ENCODE measurements at regions not wholly inside any gene's neighbourhood (a gene's known extent, or its start where the extent isn't known, plus 50 kb on each side); places are given as distances from the start of the nearest gene placed in this dataset.

DNA sequence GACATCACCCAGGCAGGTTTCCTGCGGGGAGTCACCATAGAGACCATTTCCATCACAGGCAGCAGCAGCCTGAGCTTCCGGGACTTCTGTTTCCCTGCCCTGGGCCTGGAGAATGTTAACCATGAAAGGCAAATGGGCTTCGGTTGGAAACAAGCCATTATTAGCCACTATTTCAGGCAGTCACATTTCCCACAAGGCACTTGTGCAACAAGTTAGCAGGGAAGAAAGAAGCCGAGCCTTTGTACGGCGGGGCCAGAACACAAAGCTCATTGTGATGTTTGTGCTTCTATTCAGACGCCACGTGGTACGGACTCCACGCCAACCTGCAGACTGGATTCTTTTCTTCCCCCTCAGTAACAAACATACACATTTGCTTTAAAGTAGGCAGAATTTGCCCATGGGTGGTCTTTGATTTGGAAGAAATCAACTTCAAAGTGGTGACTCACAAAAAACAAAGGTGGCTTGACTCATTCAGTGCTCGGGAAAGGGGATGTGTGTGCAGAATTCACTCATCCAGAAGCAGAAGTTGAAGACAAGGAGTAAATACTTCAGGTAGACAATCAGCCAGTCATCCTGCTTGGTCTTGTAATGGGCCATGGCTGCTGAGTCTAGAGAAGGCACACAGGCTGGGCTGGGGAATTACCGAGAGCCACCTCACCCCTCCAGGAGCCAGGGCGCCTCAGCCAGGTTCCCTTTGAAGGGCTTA lies 154.2 kb upstream of the PRMT8 start:
- DNase-seq = no peak

- no peak for DNase-seq
Measured at GRCh38 chr12:3337944-3338343, 153.1 kb upstream of the PRMT8 start.

GRCh38 chr12:3339221-3339620 lies 151.8 kb upstream of the PRMT8 start:
- no peak for DNase-seq

GRCh38 chr12:3341594-3341993 lies 149.4 kb upstream of the PRMT8 start:
- peak in 1 of 2 experiments; percentile 31 for DNase-seq

- peak in 1 of 2 experiments; percentile 31 for DNase-seq
Measured at GRCh38 chr12:3342051-3342450, 149.0 kb upstream of the PRMT8 start.

DNA sequence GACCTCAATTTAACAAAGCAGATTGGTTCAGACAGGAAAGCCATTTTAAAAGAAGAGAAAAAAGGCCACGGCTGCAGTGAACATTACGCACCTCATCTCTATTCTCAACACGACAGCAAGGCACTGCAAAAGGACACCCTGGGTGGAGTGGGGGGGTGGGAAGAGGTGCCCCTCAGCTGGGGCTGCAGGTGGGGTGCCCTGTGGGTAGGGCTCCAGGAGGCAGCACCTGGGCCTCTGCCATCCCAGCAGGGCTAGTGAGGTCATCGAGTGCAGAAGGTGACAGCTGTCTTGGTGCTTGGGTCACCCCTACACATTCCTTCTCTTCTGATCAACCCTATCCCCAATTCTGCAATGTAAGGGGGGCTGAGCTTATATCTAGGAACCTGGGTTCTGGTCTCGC lies 142.9 kb upstream of the PRMT8 start:
- DNase-seq = no peak

GRCh38 chr12:3350432-3350831 lies 140.6 kb upstream of the PRMT8 start:
- no peak for DNase-seq

DNA sequence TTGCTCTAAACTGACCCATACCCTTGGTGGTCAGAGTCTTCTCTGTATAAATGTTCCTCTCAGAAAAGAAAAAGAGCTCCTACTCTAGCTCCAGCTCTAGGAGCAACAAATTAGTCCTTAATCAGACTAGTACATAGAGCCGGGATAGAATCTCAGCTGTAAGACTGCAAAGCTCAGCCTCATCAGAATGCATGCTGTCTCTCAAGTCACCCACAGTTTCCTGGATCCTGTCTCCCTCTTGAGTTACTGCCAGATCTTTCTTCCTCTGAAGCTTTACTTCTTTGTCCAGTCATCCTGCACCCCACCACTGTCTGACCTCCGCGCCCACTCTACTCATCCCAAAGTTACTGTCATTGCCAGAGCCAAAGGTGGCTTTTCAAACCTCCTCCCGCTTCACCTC lies 139.3 kb upstream of the PRMT8 start:
- no peak for DNase-seq

GRCh38 chr12:3352230-3352629 lies 138.8 kb upstream of the PRMT8 start:
- DNase-seq = no peak

GRCh38 chr12:3353621-3354020 lies 137.4 kb upstream of the PRMT8 start:
- no peak for DNase-seq

DNA sequence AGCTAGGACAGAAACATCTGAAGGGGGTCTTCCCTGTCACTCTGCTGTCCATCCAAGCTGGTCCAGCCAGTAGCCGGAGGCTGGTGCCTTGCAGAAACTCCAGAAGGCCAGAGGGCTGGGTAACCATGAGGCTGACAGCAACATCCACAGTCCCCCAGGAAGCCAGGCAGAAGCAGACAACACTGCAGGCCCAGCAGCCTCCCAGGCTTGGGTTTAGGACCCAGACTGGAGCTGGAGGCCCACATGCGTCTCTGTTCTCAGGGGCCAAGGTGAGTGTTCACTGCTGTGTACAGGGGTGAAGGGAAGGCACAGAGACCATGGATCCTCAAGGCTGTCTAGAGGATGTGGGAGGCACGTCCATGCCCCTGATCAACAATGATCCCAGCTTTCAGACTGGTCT lies 136.4 kb upstream of the PRMT8 start:
- DNase-seq = no peak

DNA sequence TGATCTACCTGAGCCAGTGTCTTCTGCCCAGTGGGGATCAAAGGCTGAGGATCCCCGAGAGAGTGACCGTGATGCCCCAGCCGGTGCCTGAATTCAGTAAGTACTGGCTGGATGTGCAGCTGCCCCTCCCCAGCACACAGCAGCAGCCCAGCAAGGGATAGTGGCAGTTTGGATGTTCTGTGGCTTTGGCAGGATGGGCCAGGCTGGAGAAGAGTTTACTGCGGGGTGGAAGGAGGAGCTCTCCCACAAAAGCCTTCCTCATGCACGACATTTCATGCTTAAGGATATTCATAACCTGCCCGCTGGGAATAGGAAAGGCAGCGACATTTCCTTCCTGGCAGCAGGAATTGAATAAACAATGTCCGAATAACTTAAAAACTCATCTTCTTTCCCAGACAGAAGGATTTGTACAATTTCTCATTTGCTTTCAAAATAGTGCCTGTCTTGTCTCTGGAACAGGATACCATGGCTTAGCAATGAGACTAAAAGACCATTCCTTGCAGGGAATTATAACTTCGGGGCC lies 135.6 kb upstream of the PRMT8 start:
- no peak for DNase-seq

GRCh38 chr12:3357950-3358525 lies 133.0 kb upstream of the PRMT8 start:
- no peak for DNase-seq

DNA sequence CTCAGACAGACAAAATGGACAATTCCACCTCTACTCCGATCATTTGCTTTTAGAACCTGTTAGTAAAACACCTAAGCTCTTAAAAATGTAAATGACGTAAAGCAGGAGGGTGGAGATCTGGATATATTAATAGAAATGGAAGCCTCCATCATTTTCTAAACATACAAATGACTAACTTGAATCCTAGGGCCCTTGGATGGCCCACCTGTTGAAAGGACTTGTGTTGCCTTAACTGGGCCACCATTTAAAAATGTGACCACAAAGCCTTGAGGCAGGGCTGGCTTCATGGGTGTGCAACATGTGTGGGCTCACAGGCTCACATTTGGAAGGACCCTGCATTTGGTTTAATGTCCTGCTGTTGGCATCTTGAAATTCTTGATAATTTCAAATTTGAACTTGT lies 131.5 kb upstream of the PRMT8 start:
- no peak for DNase-seq

DNA sequence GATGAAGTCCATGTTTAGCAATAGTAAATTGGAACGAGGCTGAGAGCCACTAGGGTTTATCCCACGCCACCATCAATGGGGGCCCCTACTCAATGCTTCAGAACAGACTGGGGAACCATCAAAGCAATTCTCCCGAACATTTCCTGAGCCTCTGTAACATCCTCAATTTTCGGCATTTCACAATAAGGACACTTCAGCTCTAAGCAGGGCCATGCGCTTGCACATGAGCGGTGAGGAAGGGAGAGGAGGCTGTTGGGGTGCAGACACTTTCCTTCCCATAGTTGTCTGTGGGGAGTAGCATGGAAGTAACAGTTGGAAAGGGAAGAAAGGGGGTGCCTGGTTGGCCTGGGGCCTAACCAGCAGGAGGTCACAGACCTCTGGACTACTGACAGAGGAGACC lies 129.9 kb upstream of the PRMT8 start:
- DNase-seq = no peak

DNA sequence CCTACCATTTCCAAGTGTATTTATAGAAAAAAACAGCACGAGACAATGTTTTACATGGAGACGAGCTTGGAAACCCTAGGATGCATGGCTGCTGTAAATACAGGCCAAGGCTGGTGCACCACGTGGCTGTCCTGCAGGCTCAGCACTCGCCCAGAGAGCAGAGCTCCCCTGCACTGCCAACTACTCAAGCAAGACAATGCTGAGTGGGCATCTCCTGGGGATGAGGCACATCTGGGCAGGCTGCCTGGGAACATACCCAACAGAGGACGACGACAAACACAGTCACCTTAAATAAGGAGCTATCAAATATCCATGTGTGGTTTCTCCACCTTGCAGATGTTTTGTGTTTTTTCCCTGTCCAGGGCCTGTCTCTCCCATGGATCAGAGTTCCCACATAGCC lies 128.3 kb upstream of the PRMT8 start:
- DNase-seq = peak in 1 of 2 experiments; percentile 29

- DNase-seq = no peak
Measured at GRCh38 chr12:3363608-3364007, 127.4 kb upstream of the PRMT8 start.

- no peak for DNase-seq
Measured at GRCh38 chr12:3364226-3364625, 126.8 kb upstream of the PRMT8 start.

DNA sequence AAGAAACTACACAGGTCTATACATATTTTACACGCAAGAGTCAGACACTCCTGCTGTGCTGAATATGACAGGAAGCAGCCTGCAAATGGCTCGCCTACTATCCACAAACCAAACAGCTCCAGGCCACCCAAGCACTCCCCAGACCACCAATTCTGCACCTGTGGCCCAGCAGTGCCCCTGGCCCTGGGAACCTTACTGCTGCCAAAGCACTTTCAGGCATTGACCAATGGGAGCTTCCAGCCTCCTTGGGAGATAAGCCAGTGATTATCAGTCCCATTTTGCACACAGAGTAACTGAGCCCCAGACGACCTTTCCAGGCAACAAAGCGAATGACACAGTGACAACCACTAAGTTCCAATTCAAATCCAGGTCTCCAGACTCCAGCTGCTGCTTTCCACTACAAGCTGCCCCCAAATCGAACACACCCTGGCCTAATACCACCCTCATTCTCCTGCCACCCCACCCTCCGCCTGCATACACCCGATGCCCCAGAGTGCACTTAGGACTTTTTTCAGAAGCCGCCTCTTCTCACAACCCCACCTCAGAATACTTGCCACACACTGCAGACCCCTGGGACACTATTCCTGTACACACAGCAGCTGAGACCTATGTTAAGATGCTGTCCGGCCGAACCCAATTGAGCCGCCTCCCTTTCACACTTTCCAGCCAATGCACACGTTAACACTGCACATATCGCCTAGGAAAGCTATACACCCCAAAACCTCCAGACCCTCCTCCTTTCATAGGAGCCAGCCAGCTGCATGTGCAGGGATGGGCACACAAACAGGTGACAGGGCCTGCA lies 126.1 kb upstream of the PRMT8 start:
- DNase-seq = peak in 1 of 2 experiments; percentile 27

DNA sequence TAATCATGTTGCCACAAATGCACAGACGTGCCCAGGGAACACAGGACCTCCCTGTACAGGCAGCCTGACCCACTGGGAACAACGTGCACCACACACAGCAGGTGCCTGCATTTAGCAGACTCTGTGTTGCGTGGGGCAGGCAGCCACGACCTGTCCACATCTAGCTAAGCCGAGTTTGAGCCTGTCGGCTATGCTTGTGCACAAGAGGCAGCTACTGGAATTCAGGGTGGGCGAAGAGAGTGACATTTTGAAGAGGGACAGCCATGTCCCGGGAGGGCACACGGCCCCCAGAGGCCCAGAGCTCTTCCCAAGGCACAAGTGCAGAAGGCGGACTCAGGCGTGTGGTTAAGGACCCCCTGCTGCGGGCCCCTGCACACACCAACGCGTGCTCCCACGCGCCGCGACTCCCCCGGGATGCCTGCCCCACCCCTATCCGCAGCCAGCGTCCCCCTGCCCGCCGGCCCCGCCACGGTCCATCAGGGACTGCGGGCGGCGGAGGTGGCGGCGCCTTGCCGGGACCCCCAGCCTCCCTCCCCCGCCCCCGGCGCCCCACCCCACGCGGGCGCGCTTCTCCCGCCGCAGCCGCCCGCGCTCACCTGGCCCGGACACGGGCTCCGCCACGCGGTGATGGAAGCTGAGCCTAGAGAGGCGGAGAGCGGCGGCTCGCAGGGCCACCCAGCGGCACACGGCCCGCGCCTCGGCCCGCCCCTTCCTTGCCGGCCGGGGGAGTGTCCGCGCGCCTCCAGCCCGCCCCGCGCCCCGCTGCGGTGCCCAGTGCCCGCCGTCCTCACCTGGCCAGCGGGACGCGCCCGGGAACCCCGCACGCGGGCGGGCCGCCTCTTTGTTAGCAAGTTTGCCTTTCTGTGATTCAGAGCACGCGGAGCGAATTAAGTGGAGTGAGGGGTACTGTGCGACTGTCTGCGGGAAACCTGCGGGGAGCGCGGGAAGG lies 125.3 kb upstream of the PRMT8 start:
- peak; percentile 40 to 64 for DNase-seq

DNA sequence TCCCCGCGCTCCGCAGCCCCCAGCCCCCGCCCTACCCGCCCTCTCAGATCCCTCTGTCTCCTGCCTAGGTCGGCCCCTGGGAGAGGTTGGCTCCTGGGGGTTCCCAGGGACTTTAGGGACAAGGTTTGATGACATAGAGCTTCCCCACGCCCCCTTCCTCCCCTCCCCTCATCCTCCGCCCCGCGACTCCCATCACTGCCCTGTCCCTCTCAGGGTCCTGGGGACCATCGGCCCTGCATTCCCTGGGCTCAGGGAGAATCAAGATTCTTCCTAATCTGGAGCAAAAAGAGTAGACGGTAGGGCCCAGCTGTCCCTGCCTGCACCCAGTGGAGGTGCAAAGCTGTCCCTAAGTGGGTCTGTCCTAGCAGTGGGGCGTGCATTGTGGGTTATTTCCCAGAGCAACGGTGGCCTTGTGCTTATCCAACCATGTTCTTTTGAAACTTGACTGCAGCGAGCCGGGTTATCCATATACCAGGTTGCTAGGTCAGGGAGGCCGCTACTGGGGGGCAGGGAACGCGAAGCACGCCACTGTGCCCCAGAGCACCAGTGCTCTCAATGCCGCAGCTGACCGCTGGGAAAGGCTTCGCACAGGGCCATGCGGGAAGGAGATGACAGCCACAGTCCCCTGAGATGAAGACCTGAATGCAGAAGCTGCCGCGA lies 124.4 kb upstream of the PRMT8 start:
- no peak for DNase-seq
